Mesothelial cell of epicardium (in vitro differentiated cells): ENCODE measurements at regions not wholly inside any gene's neighbourhood (a gene's known extent, or its start where the extent isn't known, plus 50 kb on each side); places are given as distances from the start of the nearest gene placed in this dataset.

ENCODE experiments used
- DNase-seq, 2 experiments: peaks; one replicate each; pipeline ENCODE4 v3.0.0; 2021; ENCODE audit warnings: low spot score in 2 of 2; ENCODE audit not compliant: unreplicated experiment in 2 of 2
- H3K27ac Mint-ChIP-seq: 2 replicates; pipeline ENCODE4 v1.8.0; 2021; ENCODE audit warnings: mixed read lengths
- H3K27me3 Mint-ChIP-seq: 2 replicates; pipeline ENCODE4 v1.8.0; 2021; ENCODE audit warnings: low read depth, mixed read lengths
- H3K36me3 Mint-ChIP-seq: 2 replicates; pipeline ENCODE4 v1.8.0; 2021; ENCODE audit warnings: mixed read lengths
- H3K4me1 Mint-ChIP-seq: 2 replicates; pipeline ENCODE4 v1.8.0; 2021; ENCODE audit warnings: mixed read lengths
- H3K4me3 Mint-ChIP-seq: 2 replicates; pipeline ENCODE4 v1.8.0; 2021; ENCODE audit warnings: mild to moderate bottlenecking, moderate library complexity, mixed read lengths
- H3K9me3 Mint-ChIP-seq: 2 replicates; pipeline ENCODE4 v1.8.0; 2021; ENCODE audit warnings: mixed read lengths
- TF ChIP-seq, protein P1 (sequence below): fragments of 200-600 bp; sonication (generic); IDR thresholded peaks from one replicate; pipeline ENCODE4 v1.5.0; 2021; ENCODE audit warnings: antibody characterized with exemption; ENCODE audit not compliant: unreplicated experiment

- peaks cover 3% of the 10 kb centered on the region for H3K9me3 Mint-ChIP-seq
- peaks cover 76% of the 10 kb centered on the region for H3K4me1 Mint-ChIP-seq
- no peak overlapping the region for H3K27ac Mint-ChIP-seq
- TF ChIP-seq, protein P1, sequence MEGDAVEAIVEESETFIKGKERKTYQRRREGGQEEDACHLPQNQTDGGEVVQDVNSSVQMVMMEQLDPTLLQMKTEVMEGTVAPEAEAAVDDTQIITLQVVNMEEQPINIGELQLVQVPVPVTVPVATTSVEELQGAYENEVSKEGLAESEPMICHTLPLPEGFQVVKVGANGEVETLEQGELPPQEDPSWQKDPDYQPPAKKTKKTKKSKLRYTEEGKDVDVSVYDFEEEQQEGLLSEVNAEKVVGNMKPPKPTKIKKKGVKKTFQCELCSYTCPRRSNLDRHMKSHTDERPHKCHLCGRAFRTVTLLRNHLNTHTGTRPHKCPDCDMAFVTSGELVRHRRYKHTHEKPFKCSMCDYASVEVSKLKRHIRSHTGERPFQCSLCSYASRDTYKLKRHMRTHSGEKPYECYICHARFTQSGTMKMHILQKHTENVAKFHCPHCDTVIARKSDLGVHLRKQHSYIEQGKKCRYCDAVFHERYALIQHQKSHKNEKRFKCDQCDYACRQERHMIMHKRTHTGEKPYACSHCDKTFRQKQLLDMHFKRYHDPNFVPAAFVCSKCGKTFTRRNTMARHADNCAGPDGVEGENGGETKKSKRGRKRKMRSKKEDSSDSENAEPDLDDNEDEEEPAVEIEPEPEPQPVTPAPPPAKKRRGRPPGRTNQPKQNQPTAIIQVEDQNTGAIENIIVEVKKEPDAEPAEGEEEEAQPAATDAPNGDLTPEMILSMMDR = no peak
- no peak overlapping the region for H3K4me3 Mint-ChIP-seq
- H3K36me3 Mint-ChIP-seq = peaks cover 4% of the 10 kb centered on the region
- no peaks in the 10 kb centered on the region for H3K27me3 Mint-ChIP-seq
- no peak for DNase-seq
Measured at GRCh38 chr2:67218056-67218455, 179.1 kb upstream of the ETAA1 start.

DNA sequence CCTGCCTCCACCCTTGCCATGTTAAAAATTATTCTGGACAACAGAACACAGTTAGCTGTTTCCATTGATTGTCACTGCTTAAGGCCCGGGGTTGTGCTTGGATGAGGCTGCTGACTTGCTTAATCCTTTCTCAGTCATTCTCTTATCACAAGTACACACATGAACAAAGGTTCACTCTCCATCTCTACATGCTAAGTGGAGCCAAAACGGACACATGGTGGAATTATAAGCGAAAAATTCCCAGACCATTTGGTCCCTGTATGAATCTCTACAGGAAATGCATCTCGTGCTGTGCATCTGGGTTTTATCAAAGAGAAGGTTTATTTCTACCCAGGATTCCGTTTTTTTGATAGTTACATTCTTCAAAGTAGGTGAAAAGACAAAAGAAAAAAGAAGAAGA lies 177.5 kb upstream of the ETAA1 start:
- H3K27me3 Mint-ChIP-seq = no peaks in the 10 kb centered on the region
- H3K4me1 Mint-ChIP-seq = peaks cover 67% of the 10 kb centered on the region
- H3K36me3 Mint-ChIP-seq = peaks cover 4% of the 10 kb centered on the region
- no peak for DNase-seq
- peaks cover 3% of the 10 kb centered on the region for H3K9me3 Mint-ChIP-seq
- TF ChIP-seq, protein P1 = no peak
- H3K4me3 Mint-ChIP-seq = no peak overlapping the region
- peak overlapping the region; percentile 93 for H3K27ac Mint-ChIP-seq

- H3K27me3 Mint-ChIP-seq = no peaks in the 10 kb centered on the region
Measured at GRCh38 chr2:67221266-67221665, 175.9 kb upstream of the ETAA1 start.

DNA sequence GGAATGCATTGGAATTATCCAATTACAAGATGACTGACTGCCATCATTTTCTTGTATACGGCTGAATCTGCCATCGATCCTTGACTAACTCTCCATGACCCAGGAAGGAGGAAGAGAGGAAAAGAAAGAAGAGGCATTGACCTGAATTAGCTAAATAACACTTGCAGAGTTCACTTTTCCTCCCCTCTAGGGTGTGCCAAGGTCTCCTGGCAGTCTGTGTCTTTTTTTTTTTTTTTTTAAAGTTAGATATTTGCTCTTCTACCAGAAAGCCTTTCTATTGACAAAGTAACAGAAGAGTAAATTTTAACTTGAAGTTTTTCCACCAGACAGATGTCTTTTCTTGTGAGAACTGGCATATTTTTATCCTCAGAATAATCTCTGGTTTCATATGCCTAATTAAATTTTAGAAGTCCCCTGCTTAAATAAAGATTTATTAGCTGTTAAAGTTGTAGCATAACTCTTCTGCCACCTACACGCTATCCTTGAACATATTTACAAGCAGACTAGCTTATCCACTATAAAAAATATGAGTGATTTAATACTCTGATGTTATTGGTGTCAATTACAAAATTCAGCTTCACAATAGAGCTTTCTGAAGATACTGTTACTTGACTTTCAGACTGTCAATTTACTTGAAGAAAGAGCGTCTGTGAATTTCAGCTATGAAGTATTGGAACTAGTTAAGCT lies 171.7 kb upstream of the ETAA1 start:
- DNase-seq = no peak
- TF ChIP-seq, protein P1 = no peak
- peaks cover 35% of the 10 kb centered on the region for H3K4me1 Mint-ChIP-seq
- no peaks in the 10 kb centered on the region for H3K36me3 Mint-ChIP-seq
- H3K4me3 Mint-ChIP-seq = no peak overlapping the region
- no peaks in the 10 kb centered on the region for H3K9me3 Mint-ChIP-seq
- H3K27me3 Mint-ChIP-seq = no peaks in the 10 kb centered on the region
- H3K27ac Mint-ChIP-seq = peak overlapping the region; percentile 17

More at GRCh38 chr2:67221266-67221665, 175.9 kb upstream of the ETAA1 start:
- peaks cover 4% of the 10 kb centered on the region for H3K36me3 Mint-ChIP-seq
- H3K4me3 Mint-ChIP-seq = no peak overlapping the region
- peak overlapping the region; percentile 93 for H3K27ac Mint-ChIP-seq
- DNase-seq = no peak
- TF ChIP-seq, protein P1 = no peak
- H3K4me1 Mint-ChIP-seq = peaks cover 64% of the 10 kb centered on the region
- H3K9me3 Mint-ChIP-seq = peaks cover 3% of the 10 kb centered on the region

DNA sequence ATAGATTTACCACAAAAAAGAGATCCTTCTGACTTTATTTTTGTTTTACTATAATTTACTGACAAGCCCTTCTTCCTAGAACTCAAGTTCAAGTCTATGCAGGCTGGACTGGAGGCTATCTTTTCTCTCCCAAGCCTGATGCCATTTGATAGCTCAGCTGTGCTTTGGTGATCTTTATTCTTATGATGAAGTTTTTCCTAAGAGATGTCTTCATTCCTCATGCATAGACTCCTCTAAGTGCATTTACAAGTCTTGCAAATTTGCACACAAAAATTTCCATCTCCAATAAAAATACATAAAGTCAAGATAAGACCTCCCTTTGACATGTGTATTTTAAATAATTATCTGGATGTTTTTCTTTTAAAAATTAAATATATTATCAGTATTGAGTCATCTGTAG lies 167.4 kb upstream of the ETAA1 start:
- H3K27me3 Mint-ChIP-seq = no peaks in the 10 kb centered on the region
- peaks cover 12% of the 10 kb centered on the region for H3K4me1 Mint-ChIP-seq
- DNase-seq = no peak
- no peaks in the 10 kb centered on the region for H3K9me3 Mint-ChIP-seq
- TF ChIP-seq, protein P1 = no peak
- H3K4me3 Mint-ChIP-seq = no peak overlapping the region
- no peaks in the 10 kb centered on the region for H3K36me3 Mint-ChIP-seq
- H3K27ac Mint-ChIP-seq = no peak overlapping the region
